Esophagus squamous epithelium (tissue), 5 donors: ENCODE measurements at regions not wholly inside any gene's neighbourhood (a gene's known extent, or its start where the extent isn't known, plus 50 kb on each side); places are given as distances from the start of the nearest gene placed in this dataset.

ENCODE experiments used
- DNase-seq: peaks from one replicate; lab custom pipeline; 2025; lab: John Stamatoyannopoulos, UW
- H3K27ac ChIP-seq, 4 donors: fragments of 200-600 bp; sonication (generic); one replicate each; pipeline ENCODE4 v1.5.1; 2016 to 2019; ENCODE audit warnings: mild to moderate bottlenecking in 1 of 4
- H3K27me3 ChIP-seq, 4 donors: fragments of 200-600 bp; sonication (generic); 1 replicate in 3 of 4; 2 replicates in 1 of 4; pipeline versions ENCODE4 v1.5.1 to v1.6.0; 2017 to 2021; ENCODE audit warnings: antibody characterized with exemption in 1 of 4
- H3K36me3 ChIP-seq, 3 donors: fragments of 200-600 bp; sonication (generic); one replicate each; pipeline ENCODE4 v1.5.1; 2016 to 2019
- H3K4me1 ChIP-seq, 3 donors: fragments of 200-600 bp; sonication (generic); one replicate each; pipeline ENCODE4 v1.5.1; 2017 to 2019
- H3K4me3 ChIP-seq, 4 donors: fragments of 200-600 bp; sonication (generic); 1 replicate in 3 of 4; 2 replicates in 1 of 4; pipeline ENCODE4 v1.5.1; 2016 to 2019; ENCODE audit warnings: mild to moderate bottlenecking in 2 of 4, moderate library complexity in 1 of 4
- H3K9me3 ChIP-seq, 3 donors: fragments of 200-600 bp; sonication (generic); one replicate each; pipeline ENCODE4 v1.5.1; 2016 to 2019
- POLR2A ChIP-seq, 4 donors: fragments of 450-650 bp; IDR thresholded peaks; one replicate each; pipeline ENCODE4 v1.6.1; 2017; ENCODE audit warnings: antibody characterized with exemption in 4 of 4, mild to moderate bottlenecking in 4 of 4, moderate library complexity in 3 of 4
- WGBS, 2 donors: methylation state at CpG; one replicate each; pipeline ENCODE4 v1.1.5; 2018; 5-methylcytosine and 5-hydroxymethylcytosine counted together
- intact Hi-C: fragments of 100-400 bp; cut with DNase I; formaldehyde crosslinking; loops from one replicate; pipeline ENCODE4 v1.15.0; 2022
- TF ChIP-seq, protein P1 (sequence below), 6 experiments: fragments of 450-650 bp in 4 of 6; fragments of 200-600 bp in 2 of 6; sonication (generic) in 2 of 6; IDR thresholded peaks; one replicate each; pipeline ENCODE4 v1.5.1; 2016 to 2019; ENCODE audit warnings: antibody characterized with exemption in 6 of 6, mild to moderate bottlenecking in 4 of 6, moderate library complexity in 4 of 6
- donor health status: DM: yes; HTN: yes; CAD: no.

DNA sequence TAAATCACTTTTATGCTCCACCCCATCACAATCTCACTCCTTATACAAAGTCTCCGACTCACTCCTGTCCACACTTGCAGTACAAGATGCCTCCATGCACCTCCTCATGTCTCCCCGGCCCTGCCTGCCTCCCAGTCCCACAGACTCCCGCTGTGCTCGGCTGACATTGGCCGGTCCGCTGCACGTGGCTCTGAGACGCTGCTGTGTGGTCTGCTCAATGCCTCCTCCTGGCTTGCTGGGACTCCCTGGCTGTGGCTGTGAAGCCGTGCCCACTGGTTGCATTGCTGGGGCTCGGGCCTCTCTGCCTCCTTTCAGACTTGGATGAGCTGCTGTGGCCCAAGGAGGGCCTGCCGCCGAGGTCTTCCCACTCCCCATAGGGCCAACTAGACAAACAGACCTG lies 224.0 kb upstream of the B3GAT1 start:
- no peak overlapping the region for H3K4me3 ChIP-seq
- TF ChIP-seq, protein P1, sequence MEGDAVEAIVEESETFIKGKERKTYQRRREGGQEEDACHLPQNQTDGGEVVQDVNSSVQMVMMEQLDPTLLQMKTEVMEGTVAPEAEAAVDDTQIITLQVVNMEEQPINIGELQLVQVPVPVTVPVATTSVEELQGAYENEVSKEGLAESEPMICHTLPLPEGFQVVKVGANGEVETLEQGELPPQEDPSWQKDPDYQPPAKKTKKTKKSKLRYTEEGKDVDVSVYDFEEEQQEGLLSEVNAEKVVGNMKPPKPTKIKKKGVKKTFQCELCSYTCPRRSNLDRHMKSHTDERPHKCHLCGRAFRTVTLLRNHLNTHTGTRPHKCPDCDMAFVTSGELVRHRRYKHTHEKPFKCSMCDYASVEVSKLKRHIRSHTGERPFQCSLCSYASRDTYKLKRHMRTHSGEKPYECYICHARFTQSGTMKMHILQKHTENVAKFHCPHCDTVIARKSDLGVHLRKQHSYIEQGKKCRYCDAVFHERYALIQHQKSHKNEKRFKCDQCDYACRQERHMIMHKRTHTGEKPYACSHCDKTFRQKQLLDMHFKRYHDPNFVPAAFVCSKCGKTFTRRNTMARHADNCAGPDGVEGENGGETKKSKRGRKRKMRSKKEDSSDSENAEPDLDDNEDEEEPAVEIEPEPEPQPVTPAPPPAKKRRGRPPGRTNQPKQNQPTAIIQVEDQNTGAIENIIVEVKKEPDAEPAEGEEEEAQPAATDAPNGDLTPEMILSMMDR (IDR thresholded peaks at IDR 0.05), result no peak
- no peak for TF ChIP-seq POLR2A (IDR thresholded peaks at IDR 0.05)
- intact Hi-C loops, result no loop called here
- no peak for DNase-seq
- H3K27me3 ChIP-seq, result peaks cover 0 to 9% (median 0%) of the 10 kb centered on the region in 4 donors
- WGBS, 2 donors, result 66 to 100% methylated on average over 1 to 5 of the region's 12 CpGs
- peaks cover 4 to 16% (median 11%) of the 10 kb centered on the region in 3 donors for H3K4me1 ChIP-seq
- no peaks in the 10 kb centered on the region for H3K9me3 ChIP-seq
- H3K36me3 ChIP-seq, result no peaks in the 10 kb centered on the region
- H3K27ac ChIP-seq, result no peak overlapping the region

DNA sequence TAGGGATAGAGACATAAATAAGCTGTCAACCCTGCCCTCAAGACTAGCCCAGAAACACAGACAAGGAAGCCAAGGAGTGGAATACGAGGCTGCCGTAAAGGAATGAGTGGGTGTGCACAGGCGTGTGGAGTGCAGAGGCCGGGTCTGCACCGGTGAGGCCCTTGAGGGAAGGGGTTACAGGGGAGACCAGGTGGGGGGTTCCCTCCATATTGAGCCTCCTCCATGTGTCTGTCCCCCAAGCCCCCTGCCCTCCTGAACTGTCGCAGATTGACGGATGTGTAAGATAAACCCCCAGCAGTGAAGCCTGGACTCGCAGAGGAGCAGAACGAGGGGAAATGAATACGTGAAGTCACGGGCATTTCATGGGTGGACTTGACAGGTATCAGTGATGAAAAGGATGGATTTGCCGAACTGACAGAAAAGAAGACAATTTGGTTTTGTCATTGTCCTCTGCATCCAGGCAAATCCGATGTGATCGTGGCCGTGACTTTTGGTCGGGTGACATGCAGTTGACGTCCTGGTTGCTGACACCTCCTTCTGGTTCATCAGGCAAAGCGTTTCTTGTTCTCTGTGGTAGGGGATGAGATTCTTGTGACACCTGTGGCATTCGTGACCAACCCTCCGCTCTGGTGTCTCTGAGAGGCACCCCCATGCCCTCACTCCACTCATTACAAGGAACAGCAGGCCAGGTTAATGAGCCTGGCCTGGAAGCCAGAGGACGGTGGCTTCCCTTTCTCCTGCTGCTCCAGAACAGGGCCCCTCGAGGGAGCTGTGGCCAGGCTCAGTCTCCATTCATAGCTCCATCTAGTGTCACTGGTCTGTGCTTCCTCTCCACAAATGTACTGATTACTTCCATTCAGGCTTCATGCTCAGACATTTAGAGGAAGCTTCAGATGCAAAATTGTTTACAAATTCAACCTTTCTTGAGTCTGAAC lies 223.1 kb upstream of the B3GAT1 start:
- peaks cover 0 to 7% (median 2%) of the 10 kb centered on the region in 3 donors for H3K4me1 ChIP-seq
- no peak for DNase-seq
- H3K27me3 ChIP-seq, result peaks cover 0 to 2% (median 0%) of the 10 kb centered on the region in 4 donors
- no peak overlapping the region for H3K4me3 ChIP-seq
- H3K27ac ChIP-seq, result no peak overlapping the region
- TF ChIP-seq, protein P1 (IDR thresholded peaks at IDR 0.05), result no peak
- TF ChIP-seq POLR2A (IDR thresholded peaks at IDR 0.05), result no peak
- H3K9me3 ChIP-seq, result no peaks in the 10 kb centered on the region
- intact Hi-C loops, result no loop called here
- WGBS, 2 donors, result 77 to 83% methylated on average over 16 to 22 of the region's 22 CpGs
- no peaks in the 10 kb centered on the region for H3K36me3 ChIP-seq

DNA sequence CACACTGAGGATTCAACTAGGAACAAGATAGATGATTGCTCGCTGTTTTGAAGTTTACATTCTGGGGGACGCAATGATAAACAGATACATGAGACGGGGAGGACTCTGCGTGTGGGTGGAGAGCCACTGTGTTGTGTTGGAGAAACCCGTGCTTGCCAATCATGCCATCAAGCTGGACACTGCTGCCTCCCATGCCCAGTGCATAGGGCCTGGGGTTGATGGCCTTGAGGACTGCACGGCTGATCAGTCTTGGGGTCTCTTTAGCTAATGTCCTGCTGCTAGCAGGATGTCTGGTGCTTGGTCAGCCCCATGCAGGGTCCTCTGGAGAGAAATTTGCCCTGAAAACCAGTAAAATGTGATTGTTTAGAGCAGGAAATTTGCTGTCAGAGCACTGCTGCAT lies 221.2 kb upstream of the B3GAT1 start:
- intact Hi-C loops, result no loop called here
- Histone ChIP-seq H3K27me3 (no peaks in the 10 kb centered on the region), H3K27ac (no peak overlapping the region), H3K4me1 (no peaks in the 10 kb centered on the region), H3K4me3 (no peak overlapping the region), H3K9me3 (no peaks in the 10 kb centered on the region), H3K36me3 (no peaks in the 10 kb centered on the region)
- DNase-seq, result no peak
- WGBS, 2 donors, result 70 to 86% methylated on average over 5 to 6 of the region's 6 CpGs
- TF ChIP-seq POLR2A (IDR thresholded peaks at IDR 0.05), result no peak
- TF ChIP-seq, protein P1 (IDR thresholded peaks at IDR 0.05), result no peak

DNA sequence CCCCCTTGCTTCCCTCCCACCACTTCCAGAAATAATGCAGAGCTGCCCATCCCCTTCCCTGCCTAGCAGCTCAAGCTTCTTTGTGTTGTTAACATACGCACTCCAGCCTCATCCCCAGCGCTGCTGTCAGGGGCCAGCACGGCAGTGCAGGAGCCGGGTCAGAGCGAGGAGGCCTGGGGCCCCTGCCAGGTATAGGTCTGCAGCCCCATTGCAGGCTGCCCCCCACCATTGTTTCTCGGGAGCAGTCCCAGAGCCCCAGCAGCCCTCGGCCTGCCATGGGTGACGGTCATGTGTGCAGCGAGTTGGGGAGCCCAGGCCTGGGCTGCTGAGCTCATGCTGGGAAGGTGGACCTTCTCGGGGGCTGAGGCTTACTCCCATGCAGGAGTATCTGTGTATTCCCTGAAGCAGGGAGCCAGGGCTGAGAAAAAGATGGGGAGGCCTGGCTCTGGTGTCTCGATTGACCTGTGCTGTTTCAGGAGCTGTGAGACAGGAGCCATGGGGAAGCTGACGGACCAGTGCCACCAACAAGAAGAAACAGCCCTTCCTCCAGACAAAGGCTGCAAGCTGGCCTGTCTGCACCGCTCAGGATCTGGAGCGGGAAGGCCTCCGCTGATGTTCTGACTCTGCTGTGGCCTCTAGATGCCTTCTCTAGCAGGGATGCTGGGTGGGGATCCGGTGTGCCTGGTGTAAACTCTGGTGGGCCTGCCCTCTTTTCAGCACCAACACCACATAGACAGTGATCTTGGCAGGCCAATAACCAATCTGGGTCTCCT lies 220.5 kb upstream of the B3GAT1 start:
- DNase-seq, result no peak
- Histone ChIP-seq H3K4me3 (no peak overlapping the region), H3K9me3 (no peaks in the 10 kb centered on the region), H3K27ac (no peak overlapping the region), H3K4me1 (no peaks in the 10 kb centered on the region), H3K36me3 (no peaks in the 10 kb centered on the region), H3K27me3 (no peaks in the 10 kb centered on the region)
- intact Hi-C loops, result no loop called here
- WGBS, 2 donors, result 80 to 83% methylated on average over 9 of the region's 16 CpGs
- TF ChIP-seq POLR2A (IDR thresholded peaks at IDR 0.05), result no peak
- TF ChIP-seq, protein P1 (IDR thresholded peaks at IDR 0.05), result no peak

DNA sequence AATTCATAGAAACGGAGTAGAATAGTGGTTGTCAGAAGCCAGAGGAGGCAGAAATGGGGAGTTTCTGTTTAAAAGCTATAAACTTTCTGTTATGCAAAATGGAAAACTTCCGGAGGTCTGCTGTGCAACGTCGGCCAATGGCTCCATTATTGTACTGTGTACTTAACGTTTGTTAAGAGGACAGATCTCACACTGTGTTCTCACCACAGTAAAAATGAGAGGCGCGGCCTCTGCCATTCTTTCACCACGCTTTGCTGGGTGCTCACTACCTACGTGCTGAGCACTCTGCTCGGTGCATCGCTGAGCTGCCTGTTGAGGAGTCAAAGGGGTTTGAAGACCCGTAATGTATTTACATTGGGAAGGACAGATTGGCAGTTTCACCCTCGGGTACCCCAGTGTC lies 218.8 kb upstream of the B3GAT1 start:
- intact Hi-C loops, result no loop called here
- 74 to 76% methylated on average over 11 to 13 of the region's 13 CpGs for WGBS, 2 donors
- no peak for DNase-seq
- Histone ChIP-seq H3K9me3 (no peaks in the 10 kb centered on the region), H3K36me3 (no peaks in the 10 kb centered on the region), H3K4me3 (no peak overlapping the region), H3K27ac (no peak overlapping the region), H3K4me1 (no peaks in the 10 kb centered on the region), H3K27me3 (peaks cover 0 to 2% (median 0%) of the 10 kb centered on the region in 4 donors)
- TF ChIP-seq, protein P1 (IDR thresholded peaks at IDR 0.05), result no peak
- TF ChIP-seq POLR2A (IDR thresholded peaks at IDR 0.05), result no peak
